ENCODE measurements at regions not wholly inside any gene's neighbourhood (a gene's known extent, or its start where the extent isn't known, plus 50 kb on each side); places are given as distances from the start of the nearest gene placed in this dataset.

- TF ChIP-seq, protein P1, sequence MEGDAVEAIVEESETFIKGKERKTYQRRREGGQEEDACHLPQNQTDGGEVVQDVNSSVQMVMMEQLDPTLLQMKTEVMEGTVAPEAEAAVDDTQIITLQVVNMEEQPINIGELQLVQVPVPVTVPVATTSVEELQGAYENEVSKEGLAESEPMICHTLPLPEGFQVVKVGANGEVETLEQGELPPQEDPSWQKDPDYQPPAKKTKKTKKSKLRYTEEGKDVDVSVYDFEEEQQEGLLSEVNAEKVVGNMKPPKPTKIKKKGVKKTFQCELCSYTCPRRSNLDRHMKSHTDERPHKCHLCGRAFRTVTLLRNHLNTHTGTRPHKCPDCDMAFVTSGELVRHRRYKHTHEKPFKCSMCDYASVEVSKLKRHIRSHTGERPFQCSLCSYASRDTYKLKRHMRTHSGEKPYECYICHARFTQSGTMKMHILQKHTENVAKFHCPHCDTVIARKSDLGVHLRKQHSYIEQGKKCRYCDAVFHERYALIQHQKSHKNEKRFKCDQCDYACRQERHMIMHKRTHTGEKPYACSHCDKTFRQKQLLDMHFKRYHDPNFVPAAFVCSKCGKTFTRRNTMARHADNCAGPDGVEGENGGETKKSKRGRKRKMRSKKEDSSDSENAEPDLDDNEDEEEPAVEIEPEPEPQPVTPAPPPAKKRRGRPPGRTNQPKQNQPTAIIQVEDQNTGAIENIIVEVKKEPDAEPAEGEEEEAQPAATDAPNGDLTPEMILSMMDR (IDR thresholded peaks at IDR 0.05), result no peak
- no peak for TF ChIP-seq POLR2A (IDR thresholded peaks at IDR 0.05)
These were observed 566.0 kb downstream of the AJAP1 start for GRCh38 chr1:5220421-5220820.
